ENCODE measurements at regions not wholly inside any gene's neighbourhood (a gene's known extent, or its start where the extent isn't known, plus 50 kb on each side); places are given as distances from the start of the nearest gene placed in this dataset.
A peak's percentile ranks its signal among the peaks of the same experiment; 100 is the strongest.
"Not testable (repeated sequence)": the region's sequence is repeated elsewhere in the genome, so short reads cannot be mapped to it uniquely, and the experiment has no call there.

GRCh38 chr11:116388146-116388545 is 384.6 kb downstream of the BUD13 start:
- in situ Hi-C loops (cut with HindIII; ENCODE audit: low pct_unique_long_range_greater_than_20kb, low sequenced_read_pairs) = no loop called here

GRCh38 chr11:116387641-116388040 is 385.1 kb downstream of the BUD13 start:
- no peak for DNase-seq (ENCODE audit: low read depth)
- in situ Hi-C loops (cut with HindIII; ENCODE audit: low pct_unique_long_range_greater_than_20kb, low sequenced_read_pairs) = no loop called here

More at GRCh38 chr11:116388146-116388545, 384.6 kb downstream of the BUD13 start:
- no peak for DNase-seq (ENCODE audit: low read depth)

GRCh38 chr11:116386118-116386699 is 386.6 kb downstream of the BUD13 start:
- DNase-seq (ENCODE audit: low read depth) = no peak
- in situ Hi-C loops (cut with HindIII; ENCODE audit: low pct_unique_long_range_greater_than_20kb, low sequenced_read_pairs) = no loop called here

GRCh38 chr11:116384876-116385275 is 387.9 kb downstream of the BUD13 start:
- no peak for DNase-seq (ENCODE audit: low read depth)
- in situ Hi-C loops (cut with HindIII; ENCODE audit: low pct_unique_long_range_greater_than_20kb, low sequenced_read_pairs) = no loop called here

- no peak for DNase-seq (ENCODE audit: low read depth)
- in situ Hi-C loops (cut with HindIII; ENCODE audit: low pct_unique_long_range_greater_than_20kb, low sequenced_read_pairs) = no loop called here
Measured at GRCh38 chr11:116384407-116384806, 388.4 kb downstream of the BUD13 start.

- peak; percentile 6 for DNase-seq (ENCODE audit: low read depth)
- in situ Hi-C loops (cut with HindIII; ENCODE audit: low pct_unique_long_range_greater_than_20kb, low sequenced_read_pairs) = no loop called here
Measured at GRCh38 chr11:116379185-116379828, 393.5 kb downstream of the BUD13 start.

GRCh38 chr11:116376547-116376946 is 396.2 kb downstream of the BUD13 start:
- in situ Hi-C loops (cut with HindIII; ENCODE audit: low pct_unique_long_range_greater_than_20kb, low sequenced_read_pairs) = no loop called here

GRCh38 chr11:116376054-116376453 is 396.7 kb downstream of the BUD13 start:
- in situ Hi-C loops (cut with HindIII; ENCODE audit: low pct_unique_long_range_greater_than_20kb, low sequenced_read_pairs) = no loop called here
- no peak for DNase-seq (ENCODE audit: low read depth)

More at GRCh38 chr11:116376547-116376946, 396.2 kb downstream of the BUD13 start:
- no peak for DNase-seq (ENCODE audit: low read depth)

GRCh38 chr11:116375221-116375620 is 397.6 kb downstream of the BUD13 start:
- DNase-seq (ENCODE audit: low read depth) = no peak
- in situ Hi-C loops (cut with HindIII; ENCODE audit: low pct_unique_long_range_greater_than_20kb, low sequenced_read_pairs) = no loop called here

- in situ Hi-C loops (cut with HindIII; ENCODE audit: low pct_unique_long_range_greater_than_20kb, low sequenced_read_pairs) = no loop called here
- no peak for DNase-seq (ENCODE audit: low read depth)
Measured at GRCh38 chr11:116374085-116374484, 398.7 kb downstream of the BUD13 start.

- DNase-seq (ENCODE audit: low read depth) = no peak
- in situ Hi-C loops (cut with HindIII; ENCODE audit: low pct_unique_long_range_greater_than_20kb, low sequenced_read_pairs) = no loop called here
Measured at GRCh38 chr11:116373104-116373944, 399.5 kb downstream of the BUD13 start.

GRCh38 chr11:116371146-116371545 is 401.6 kb downstream of the BUD13 start:
- DNase-seq (ENCODE audit: low read depth) = no peak

GRCh38 chr11:116368784-116369183 is 404.0 kb downstream of the BUD13 start:
- DNase-seq (ENCODE audit: low read depth) = no peak
- in situ Hi-C loops (cut with HindIII; ENCODE audit: low pct_unique_long_range_greater_than_20kb, low sequenced_read_pairs) = no loop called here

More at GRCh38 chr11:116371146-116371545, 401.6 kb downstream of the BUD13 start:
- in situ Hi-C loops (cut with HindIII; ENCODE audit: low pct_unique_long_range_greater_than_20kb, low sequenced_read_pairs) = no loop called here

GRCh38 chr11:116366980-116367645 is 405.7 kb downstream of the BUD13 start:
- no peak for DNase-seq (ENCODE audit: low read depth)
- in situ Hi-C loops (cut with HindIII; ENCODE audit: low pct_unique_long_range_greater_than_20kb, low sequenced_read_pairs) = no loop called here

- DNase-seq (ENCODE audit: low read depth) = no peak
- in situ Hi-C loops (cut with HindIII; ENCODE audit: low pct_unique_long_range_greater_than_20kb, low sequenced_read_pairs) = no loop called here
Measured at GRCh38 chr11:116366451-116366850, 406.3 kb downstream of the BUD13 start.

GRCh38 chr11:116364925-116365324 is 407.9 kb downstream of the BUD13 start:
- in situ Hi-C loops (cut with HindIII; ENCODE audit: low pct_unique_long_range_greater_than_20kb, low sequenced_read_pairs); DNase-seq (ENCODE audit: low read depth): not testable (repeated sequence)

- no peak for DNase-seq (ENCODE audit: low read depth)
- in situ Hi-C loops (cut with HindIII; ENCODE audit: low pct_unique_long_range_greater_than_20kb, low sequenced_read_pairs) = no loop called here
Measured at GRCh38 chr11:116364348-116364747, 408.4 kb downstream of the BUD13 start.

GRCh38 chr11:116360221-116360941 is 412.4 kb downstream of the BUD13 start:
- in situ Hi-C loops (cut with HindIII; ENCODE audit: low pct_unique_long_range_greater_than_20kb, low sequenced_read_pairs) = no loop called here
- DNase-seq (ENCODE audit: low read depth) = no peak

All from Caki2 (cell line).